Upper lobe of right lung (tissue), 1 donor: ENCODE measurements at regions not wholly inside any gene's neighbourhood (a gene's known extent, or its start where the extent isn't known, plus 50 kb on each side); places are given as distances from the start of the nearest gene placed in this dataset.

ENCODE experiments used
- ATAC-seq: fragments of 200-7000 bp; cut with Tn5 transposase; one replicate; pipeline ENCODE4 v1.9.1; 2020; ENCODE audit warnings: mild to moderate bottlenecking, moderate library complexity
- DNase-seq: peaks from one replicate; pipeline ENCODE4 v3.0.0-alpha.2; 2020
- H3K27ac ChIP-seq: fragments of 200-600 bp; one replicate; pipeline ENCODE4 v1.8.0; 2022
- H3K27me3 ChIP-seq: fragments of 200-600 bp; one replicate; pipeline ENCODE4 v1.8.0; 2022; ENCODE audit warnings: mild to moderate bottlenecking
- H3K36me3 ChIP-seq: fragments of 200-600 bp; one replicate; pipeline ENCODE4 v1.8.0; 2022
- H3K4me1 ChIP-seq: fragments of 200-600 bp; one replicate; pipeline ENCODE4 v1.8.0; 2022
- H3K4me3 ChIP-seq: fragments of 200-600 bp; one replicate; pipeline ENCODE4 v1.8.0; 2022; ENCODE audit warnings: mild to moderate bottlenecking
- H3K9me3 ChIP-seq: fragments of 200-600 bp; one replicate; pipeline ENCODE4 v1.8.0; 2022
- intact Hi-C: fragments of 100-400 bp; cut with DNase I; formaldehyde crosslinking; loops from one replicate; pipeline ENCODE4 v1.11.0; 2022
- TF ChIP-seq, protein P1 (sequence below): fragments of 200-600 bp; IDR thresholded peaks from one replicate; pipeline ENCODE4 v1.8.0; 2022; ENCODE audit warnings: antibody characterized with exemption
- donor health status: DM: no; HTN: yes; CAD: no; lungs with severe emphysema.

DNA sequence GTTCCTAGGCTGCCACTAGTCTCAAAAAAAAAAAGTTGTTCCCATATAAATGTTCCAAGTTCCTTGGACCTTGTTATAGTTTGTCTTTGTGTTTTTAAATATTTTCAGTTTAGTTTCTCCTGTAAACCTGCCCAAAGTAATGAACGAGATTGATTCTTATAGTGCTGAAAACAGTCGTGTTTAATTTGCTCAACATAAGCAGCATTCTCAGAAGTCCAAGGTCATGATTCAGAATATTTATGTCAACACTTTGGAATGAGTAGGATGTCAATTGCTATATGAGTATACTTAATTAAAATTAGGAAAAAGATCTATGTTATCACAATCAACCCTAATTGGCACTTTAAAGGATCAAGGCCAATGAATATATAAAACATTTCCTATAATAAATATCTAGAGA is 510.9 kb downstream of the PPP4R3C start:
- Histone ChIP-seq H3K36me3 (no peaks in the 10 kb centered on the region), H3K4me3 (no peak overlapping the region), H3K9me3 (no peaks in the 10 kb centered on the region), H3K27me3 (no peaks in the 10 kb centered on the region), H3K27ac (no peak overlapping the region), H3K4me1 (no peaks in the 10 kb centered on the region)
- intact Hi-C loops, result no loop called here
- DNase-seq, result no peak
- no peak for ATAC-seq
- TF ChIP-seq, protein P1, sequence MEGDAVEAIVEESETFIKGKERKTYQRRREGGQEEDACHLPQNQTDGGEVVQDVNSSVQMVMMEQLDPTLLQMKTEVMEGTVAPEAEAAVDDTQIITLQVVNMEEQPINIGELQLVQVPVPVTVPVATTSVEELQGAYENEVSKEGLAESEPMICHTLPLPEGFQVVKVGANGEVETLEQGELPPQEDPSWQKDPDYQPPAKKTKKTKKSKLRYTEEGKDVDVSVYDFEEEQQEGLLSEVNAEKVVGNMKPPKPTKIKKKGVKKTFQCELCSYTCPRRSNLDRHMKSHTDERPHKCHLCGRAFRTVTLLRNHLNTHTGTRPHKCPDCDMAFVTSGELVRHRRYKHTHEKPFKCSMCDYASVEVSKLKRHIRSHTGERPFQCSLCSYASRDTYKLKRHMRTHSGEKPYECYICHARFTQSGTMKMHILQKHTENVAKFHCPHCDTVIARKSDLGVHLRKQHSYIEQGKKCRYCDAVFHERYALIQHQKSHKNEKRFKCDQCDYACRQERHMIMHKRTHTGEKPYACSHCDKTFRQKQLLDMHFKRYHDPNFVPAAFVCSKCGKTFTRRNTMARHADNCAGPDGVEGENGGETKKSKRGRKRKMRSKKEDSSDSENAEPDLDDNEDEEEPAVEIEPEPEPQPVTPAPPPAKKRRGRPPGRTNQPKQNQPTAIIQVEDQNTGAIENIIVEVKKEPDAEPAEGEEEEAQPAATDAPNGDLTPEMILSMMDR, result no peak

DNA sequence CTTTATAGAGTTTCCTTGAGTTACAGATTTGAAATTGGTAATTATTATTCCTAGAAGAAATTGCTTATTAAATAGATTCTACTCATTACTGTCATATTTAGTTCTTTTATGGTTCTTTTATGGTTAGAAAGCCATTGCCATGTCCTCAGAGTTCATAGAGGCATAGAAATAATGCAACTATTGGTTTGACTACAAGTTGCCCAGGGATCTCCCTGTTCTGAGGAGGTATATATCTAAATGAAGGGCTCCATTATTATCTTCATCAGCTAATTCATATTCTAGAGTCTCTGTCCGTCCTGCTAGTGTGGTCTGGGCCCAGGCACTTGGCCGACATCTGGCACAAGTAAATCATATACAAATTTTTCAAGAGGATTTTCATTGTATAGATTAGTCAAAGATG is 535.7 kb downstream of the PPP4R3C start:
- Histone ChIP-seq H3K27ac (no peak overlapping the region), H3K36me3 (no peaks in the 10 kb centered on the region), H3K9me3 (no peaks in the 10 kb centered on the region), H3K4me3 (no peak overlapping the region), H3K27me3 (no peaks in the 10 kb centered on the region), H3K4me1 (no peaks in the 10 kb centered on the region)
- DNase-seq, result no peak
- intact Hi-C loops, result no loop called here
- TF ChIP-seq, protein P1, result no peak
- ATAC-seq, result no peak

DNA sequence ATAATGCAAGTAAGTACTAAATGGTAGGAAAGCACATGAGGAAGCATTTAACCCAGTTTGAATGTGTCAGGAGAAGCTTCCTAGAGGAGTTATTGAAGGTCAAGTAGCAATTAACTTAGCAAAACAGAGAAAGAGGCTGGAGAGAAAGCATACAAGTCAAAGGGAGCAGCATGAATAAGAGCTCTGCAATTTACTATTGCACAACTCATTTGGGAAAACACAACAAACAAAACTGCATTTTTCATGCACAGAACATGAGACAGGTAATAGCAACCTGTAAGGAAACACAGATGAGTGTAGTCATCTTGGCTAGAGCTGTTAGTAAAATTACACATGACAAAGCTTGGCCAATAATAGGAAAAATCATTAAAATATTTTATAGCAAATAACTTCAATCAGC is 538.1 kb downstream of the PPP4R3C start:
- TF ChIP-seq, protein P1, result no peak
- no peaks in the 10 kb centered on the region for H3K4me1 ChIP-seq
- no peak for ATAC-seq

DNA sequence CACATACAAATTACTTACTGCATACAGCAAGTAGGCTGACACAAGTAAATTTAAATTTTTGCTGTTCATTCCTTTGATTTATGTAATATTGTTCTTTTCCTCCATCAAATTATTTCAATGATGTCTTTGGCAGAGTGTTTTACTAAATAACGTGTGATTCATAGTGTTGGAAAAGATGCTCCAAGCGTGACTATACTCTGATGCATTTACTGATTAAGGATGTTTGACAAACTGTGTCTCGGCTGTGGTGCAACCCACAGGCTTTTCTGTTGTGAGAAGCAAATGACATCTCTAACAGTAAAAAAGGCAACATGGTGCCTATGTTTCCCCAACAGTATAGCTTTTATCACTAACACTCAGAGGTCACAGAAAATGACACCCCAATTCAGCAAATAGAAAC is 540.9 kb downstream of the PPP4R3C start:
- no peak overlapping the region for H3K27ac ChIP-seq

More for the DNA sequence above, 538.1 kb downstream of the PPP4R3C start:
- DNase-seq, result no peak
- intact Hi-C loops, result no loop called here
- Histone ChIP-seq H3K27ac (no peak overlapping the region), H3K4me3 (no peak overlapping the region), H3K27me3 (no peaks in the 10 kb centered on the region), H3K9me3 (no peaks in the 10 kb centered on the region), H3K36me3 (no peaks in the 10 kb centered on the region)

DNA sequence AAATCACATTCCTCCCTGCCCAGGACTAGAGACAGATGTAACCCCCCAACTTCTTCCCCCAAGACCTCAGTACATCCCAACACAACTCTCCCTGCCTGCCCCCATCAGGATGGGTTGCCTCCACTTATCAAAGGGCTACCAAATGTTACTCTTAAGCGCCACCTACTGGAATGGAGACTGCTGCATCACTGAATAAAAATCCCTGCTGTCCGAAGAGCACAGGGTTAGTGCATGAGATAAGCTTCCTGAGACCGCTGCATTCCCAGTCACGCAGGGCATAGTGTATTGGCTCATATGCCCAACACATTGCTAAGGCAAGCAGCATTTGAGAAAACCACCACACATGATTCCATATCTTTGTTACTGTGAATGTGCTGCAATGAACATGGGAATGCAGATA is 544.5 kb downstream of the PPP4R3C start:
- Histone ChIP-seq H3K4me3 (no peak overlapping the region), H3K27me3 (no peaks in the 10 kb centered on the region), H3K27ac (no peak overlapping the region), H3K36me3 (no peaks in the 10 kb centered on the region), H3K4me1 (no peaks in the 10 kb centered on the region), H3K9me3 (no peaks in the 10 kb centered on the region)
- DNase-seq, result no peak
- intact Hi-C loops, result no loop called here
- ATAC-seq, result no peak
- TF ChIP-seq, protein P1, result no peak

More for the DNA sequence above, 540.9 kb downstream of the PPP4R3C start:
- DNase-seq (no peak), ATAC-seq (no peak)
- H3K27me3 ChIP-seq, result no peaks in the 10 kb centered on the region
- H3K4me3 ChIP-seq, result no peak overlapping the region
- H3K36me3 ChIP-seq, result no peaks in the 10 kb centered on the region
- TF ChIP-seq, protein P1, result no peak
- no peaks in the 10 kb centered on the region for H3K9me3 ChIP-seq
- H3K4me1 ChIP-seq, result no peaks in the 10 kb centered on the region
- intact Hi-C loops, result no loop called here

DNA sequence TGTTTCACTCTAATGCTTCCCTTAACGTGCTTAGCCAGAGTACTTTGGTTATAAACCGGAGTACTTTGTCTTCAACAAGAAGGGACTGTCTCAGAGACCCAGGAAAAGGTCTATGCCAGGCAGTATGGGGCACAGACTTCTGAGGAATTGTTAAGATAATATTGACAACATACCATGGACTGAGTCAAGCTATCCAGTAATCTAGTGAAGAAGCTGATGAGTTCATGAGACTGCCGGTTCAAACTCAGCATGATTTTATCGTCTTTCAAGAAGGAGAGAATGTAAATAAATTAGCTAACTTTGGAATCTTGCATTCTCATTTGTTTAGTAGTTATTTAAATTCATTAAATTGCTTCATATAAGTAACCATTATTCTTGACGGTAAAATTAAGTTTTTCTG is 546.1 kb downstream of the PPP4R3C start:
- Histone ChIP-seq H3K4me1 (no peaks in the 10 kb centered on the region), H3K9me3 (no peaks in the 10 kb centered on the region), H3K27me3 (no peaks in the 10 kb centered on the region), H3K27ac (no peak overlapping the region), H3K4me3 (no peak overlapping the region), H3K36me3 (no peaks in the 10 kb centered on the region)
- intact Hi-C loops, result no loop called here
- TF ChIP-seq, protein P1, result no peak
- ATAC-seq (no peak), DNase-seq (no peak)
